K562 (cell line): ENCODE measurements at regions not wholly inside any gene's neighbourhood (a gene's known extent, or its start where the extent isn't known, plus 50 kb on each side); places are given as distances from the start of the nearest gene placed in this dataset.

ENCODE experiments used
- ATAC-seq: fragments of 200-7000 bp; cut with Tn5 transposase; 3 replicates; pipeline ENCODE4 v1.9.1; 2020; ENCODE audit warnings: moderate library complexity
- BruUV-seq: library from RNA; stranded (reverse); fragments of 400-500 nt; replicated peaks from 2 replicates; lab custom pipeline; 2021; lab: Mats Ljungman, UMichigan
- CTCF ChIA-PET: fragments of 300-600 bp; formaldehyde crosslinking; extraction: SDS; loops from one replicate; lab custom pipeline; 2021; ENCODE audit warnings: low intra/inter-chr PET ratio; lab: Yijun Ruan, JAX
- POLR2A ChIA-PET: fragments of 300-600, 350-650 bp; sonication (Branson Sonifier 250); formaldehyde crosslinking; extraction: SDS; loops from one replicate; lab custom pipeline; 2021; ENCODE audit warnings: antibody characterized with exemption, inconsistent platforms; lab: Yijun Ruan, JAX
- DNase-seq, 4 experiments: peaks; one replicate each; pipeline versions ENCODE4 v3.0.0 to v3.0.0-alpha.2; 2011 to 2018; ENCODE audit warnings: low spot score in 3 of 4, mixed read lengths in 3 of 4; ENCODE audit errors: extremely low read depth in 1 of 4
- FAIRE-seq: peaks from 2 replicates; lab custom pipeline; 2011; peaks lifted over from hg19 to GRCh38; lab: Jason Lieb, UNC
- H2AFZ ChIP-seq: 2 replicates; pipeline ENCODE4 v1.6.0; 2011; ENCODE audit warnings: low read depth, low read length, control low read depth, inconsistent platforms
- H3K27ac ChIP-seq: fragments of 200-600 bp; 3 replicates; pipeline ENCODE4 v1.8.0; 2011; ENCODE audit warnings: low read depth, mild to moderate bottlenecking, control low read depth, inconsistent platforms, low read length, moderate library complexity, mixed read lengths; ENCODE audit errors: extremely low read depth
- H3K27me3 ChIP-seq, 2 experiments: fragments of 300-600 bp in 1 of 2; 2 replicates in 1 of 2; 3 replicates in 1 of 2; pipeline versions ENCODE4 v1.6.0 to v1.8.0; 2011; ENCODE audit warnings: inconsistent platforms in 2 of 2, low read length in 2 of 2, mild to moderate bottlenecking in 1 of 2, mixed read lengths in 1 of 2, moderate library complexity in 1 of 2; ENCODE audit not compliant: control insufficient read depth in 2 of 2, insufficient read depth in 2 of 2
- H3K36me3 ChIP-seq: fragments of 300-600 bp; 3 replicates; pipeline ENCODE4 v1.8.0; 2011; ENCODE audit warnings: mild to moderate bottlenecking, low read length, inconsistent platforms; ENCODE audit not compliant: control insufficient read depth, insufficient read depth
- H3K4me1 ChIP-seq, 2 experiments: fragments of 200-600 bp in 1 of 2; replicated peaks in 1 of 2; 2 replicates in 1 of 2; 3 replicates in 1 of 2; pipeline versions ENCODE4 v1.5.1 to v1.8.0; 2011; ENCODE audit warnings: inconsistent platforms in 2 of 2, low read length in 2 of 2, mild to moderate bottlenecking in 1 of 2, mixed read lengths in 1 of 2, moderate library complexity in 1 of 2; ENCODE audit not compliant: control insufficient read depth in 2 of 2, insufficient read depth in 2 of 2
- H3K4me2 ChIP-seq: 2 replicates; pipeline ENCODE4 v1.6.1; 2011; ENCODE audit warnings: low read length, control low read depth, inconsistent platforms, mixed read lengths; ENCODE audit not compliant: insufficient read depth
- H3K4me3 ChIP-seq: fragments of 200-600 bp; sonication (generic), shearing (Covaris generic); 2 replicates; pipeline ENCODE4 v1.5.1; 2016; ENCODE audit warnings: control low read depth, inconsistent platforms
- H3K79me2 ChIP-seq: fragments of 200-600 bp; 3 replicates; pipeline ENCODE4 v1.8.0; 2011; ENCODE audit warnings: low read length, inconsistent platforms; ENCODE audit not compliant: control insufficient read depth, insufficient read depth
- H3K9ac ChIP-seq, 2 experiments: 2 replicates each; pipeline versions ENCODE4 v1.6.0 to v1.6.1; 2011; ENCODE audit warnings: low read depth in 2 of 2, low read length in 2 of 2, control low read depth in 1 of 2, inconsistent platforms in 1 of 2, mild to moderate bottlenecking in 1 of 2, mixed read lengths in 1 of 2; ENCODE audit not compliant: insufficient read depth in 1 of 2
- H3K9me1 ChIP-seq: one replicate; pipeline ENCODE4 v1.6.0; 2011; ENCODE audit warnings: inconsistent platforms, mild to moderate bottlenecking, low read length, moderate library complexity; ENCODE audit not compliant: control insufficient read depth, insufficient read depth
- H3K9me3 ChIP-seq: replicated peaks from 2 replicates; pipeline ENCODE4 v1.5.1; 2011; ENCODE audit warnings: low read depth, low read length, inconsistent platforms; ENCODE audit not compliant: control insufficient read depth, insufficient read depth
- H4K20me1 ChIP-seq: replicated peaks from 2 replicates; pipeline ENCODE4 v1.6.1; 2011; ENCODE audit warnings: low read length, inconsistent platforms, mixed read lengths; ENCODE audit not compliant: control insufficient read depth, insufficient read depth
- KLF6 ChIP-seq: fragments of 250-450 bp; sonication (Bioruptor Pico); IDR thresholded peaks from 2 replicates; pipeline ENCODE4 v1.4.0; 2020; ENCODE audit warnings: mild to moderate bottlenecking, moderate library complexity, borderline replicate concordance
- MEF2D ChIP-seq: conservative IDR thresholded peaks from 2 replicates; pipeline ENCODE4 v1.6.1; 2016; ENCODE audit warnings: low read depth, missing genetic modification characterization, missing compliant biosample characterization
- NR2C2 ChIP-seq, 2 experiments: fragments of 200-800 bp in 1 of 2; sonication (Bioruptor generic) in 1 of 2; sonication (generic) in 1 of 2; formaldehyde crosslinking in 1 of 2; IDR thresholded peaks; 2 replicates each; pipeline versions ENCODE4 v1.6.1 to v1.8.0; 2016 to 2022; ENCODE audit warnings: mild to moderate bottlenecking in 1 of 2, missing compliant biosample characterization in 1 of 2, missing genetic modification characterization in 1 of 2, missing genetic modification reagents in 1 of 2
- RBM15 ChIP-seq: fragments of 200-400 bp; formaldehyde crosslinking; IDR thresholded peaks from 2 replicates; pipeline ENCODE4 v1.6.1; 2018; ENCODE audit warnings: mild to moderate bottlenecking, low read length, moderate library complexity; ENCODE audit not compliant: insufficient read depth
- SMAD3 ChIP-seq: fragments of 450-650 bp; formaldehyde crosslinking; conservative IDR thresholded peaks from 2 replicates; pipeline ENCODE4 v1.4.0; 2020; ENCODE audit warnings: mild to moderate bottlenecking
- SNIP1 ChIP-seq: fragments of 450-650 bp; IDR thresholded peaks from 2 replicates; pipeline ENCODE4 v1.7.1; 2017; ENCODE audit warnings: low read depth, mild to moderate bottlenecking
- STAG1 ChIP-seq: sonication (generic); formaldehyde crosslinking; IDR thresholded peaks from 2 replicates; pipeline ENCODE4 v1.5.0; 2020; ENCODE audit warnings: missing genetic modification reagents, borderline replicate concordance
- ZKSCAN3 ChIP-seq: fragments of 250-450 bp; sonication (Bioruptor Pico); IDR thresholded peaks from 2 replicates; pipeline ENCODE4 v1.4.0; 2020
- ZNF277 ChIP-seq: fragments of 250-450 bp; sonication (Bioruptor Pico); IDR thresholded peaks from 2 replicates; pipeline ENCODE4 v1.8.0; 2022; ENCODE audit warnings: inconsistent platforms, mild to moderate bottlenecking, moderate library complexity, borderline replicate concordance
- ZNF436 ChIP-seq: fragments of 250-450, 450-650 bp; sonication (Bioruptor Pico); formaldehyde crosslinking; IDR thresholded peaks from 2 replicates; pipeline ENCODE4 v1.7.0; 2020; ENCODE audit warnings: mild to moderate bottlenecking
- WGBS: fragments of 100-300 bp; shearing (Covaris generic); methylation state at CpG from one replicate; pipeline ENCODE4 v1.1.6; 2016; ENCODE audit warnings: low coverage, mixed read lengths; ENCODE audit not compliant: insufficient coverage; ENCODE audit errors: missing lambda C conversion rate; 5-methylcytosine and 5-hydroxymethylcytosine counted together
- in situ Hi-C: fragments of 300-500 bp; cut with MboI; formaldehyde crosslinking; loops from 4 replicates; pipeline ENCODE4 v1.15.0; 2018; ENCODE audit warnings: inconsistent platforms, mixed read lengths
- intact Hi-C: fragments of 100-400 bp; cut with micrococcal nuclease; formaldehyde crosslinking; loops from 2 replicates; pipeline ENCODE4 v1.14.2; 2022
- TF ChIP-seq, protein P1 (sequence below): sonication (generic); formaldehyde crosslinking; IDR thresholded peaks from 2 replicates; pipeline ENCODE4 v1.8.0; 2022; ENCODE audit warnings: mild to moderate bottlenecking, missing genetic modification reagents

DNA sequence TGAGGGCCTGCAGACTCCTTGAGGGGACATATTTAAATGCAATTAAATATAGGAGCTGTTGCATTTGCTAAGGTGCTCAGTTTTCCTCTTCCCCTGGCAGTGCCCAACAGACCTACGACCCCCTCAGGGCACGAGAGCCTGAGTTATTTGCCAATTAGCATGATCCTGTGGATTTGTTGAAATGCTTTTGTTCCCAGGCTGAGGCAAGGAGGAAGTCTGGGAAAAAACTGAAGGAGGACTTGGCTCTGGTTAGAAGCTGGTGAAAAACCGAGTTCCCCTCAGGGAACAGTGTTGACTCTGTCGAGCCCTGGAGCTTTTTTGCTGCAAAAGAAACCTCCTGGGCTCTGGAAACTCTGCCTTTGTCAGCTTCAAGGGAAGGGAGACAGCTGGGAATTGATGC lies 103.6 kb upstream of the SHB start (continued):
- TF ChIP-seq, protein P1, sequence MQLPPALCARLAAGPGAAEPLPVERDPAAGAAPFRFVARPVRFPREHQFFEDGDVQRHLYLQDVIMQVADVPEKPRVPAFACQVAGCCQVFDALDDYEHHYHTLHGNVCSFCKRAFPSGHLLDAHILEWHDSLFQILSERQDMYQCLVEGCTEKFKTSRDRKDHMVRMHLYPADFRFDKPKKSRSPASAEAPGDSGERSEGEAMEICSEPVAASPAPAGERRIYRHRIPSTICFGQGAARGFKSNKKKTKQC (CRISPR knock-in tag) = no peak
- TF ChIP-seq ZNF436 (CRISPR knock-in tag) = no peak
- no peak for TF ChIP-seq NR2C2 (CRISPR knock-in tag; IDR thresholded peaks at IDR 0.05)
- no peak for TF ChIP-seq NR2C2 (tag; IDR thresholded peaks at IDR 0.05)
- TF ChIP-seq RBM15 = no peak
- TF ChIP-seq SMAD3 = no peak

- no peak overlapping the region for H3K4me2 ChIP-seq
- no peaks in the 10 kb centered on the region for H3K9me1 ChIP-seq
- no peaks in the 10 kb centered on the region for H3K79me2 ChIP-seq
- H3K27ac ChIP-seq = peak overlapping the region; percentile 73; the same call in 2 of the 3 replicates
- peaks cover 0 to 7% of the 10 kb centered on the region in 2 experiments; a peak in 2 of 5 replicates for H3K4me1 ChIP-seq
- intact Hi-C loops = no loop called here
- H3K4me3 ChIP-seq = no peak overlapping the region
- ChIA-PET CTCF (no interaction called here), POLR2A (interaction anchor here (1.0 to 1.1 kb wide), 2 partner anchors 9 to 12 kb away, joined by 4 read pairs; no protein-coding TSS in a partner anchor)
- FAIRE-seq (no peak), ATAC-seq (no peak), DNase-seq (no peak)
- H4K20me1 ChIP-seq = no peaks in the 10 kb centered on the region
- no peaks in the 10 kb centered on the region for H3K36me3 ChIP-seq
- H3K9me3 ChIP-seq = peaks cover 10% of the 10 kb centered on the region; the same call in 1 of the 2 replicates
- no peak overlapping the region for H2AFZ ChIP-seq
- in situ Hi-C loops = no loop called here
- no peak for TF ChIP-seq SNIP1
- no peak for TF ChIP-seq STAG1 (CRISPR knock-in tag)
- no peak for TF ChIP-seq MEF2D (tag)
- no peak for TF ChIP-seq KLF6 (CRISPR knock-in tag)
- TF ChIP-seq ZNF277 (CRISPR knock-in tag) = no peak
- no peak for TF ChIP-seq ZKSCAN3 (CRISPR knock-in tag)
- peaks cover 0 to 6% of the 10 kb centered on the region in 2 experiments; a peak in 1 of 5 replicates for H3K27me3 ChIP-seq
- 64% methylated on average over 3 of the region's 3 CpGs for WGBS
- no peak overlapping the region for H3K9ac ChIP-seq
- no TSS peak for BruUV-seq
Observed at GRCh38 chr9:38171926-38172325, 102.9 kb upstream of the SHB start.
